ENCODE measurements at regions not wholly inside any gene's neighbourhood (a gene's known extent, or its start where the extent isn't known, plus 50 kb on each side); places are given as distances from the start of the nearest gene placed in this dataset.

DNA sequence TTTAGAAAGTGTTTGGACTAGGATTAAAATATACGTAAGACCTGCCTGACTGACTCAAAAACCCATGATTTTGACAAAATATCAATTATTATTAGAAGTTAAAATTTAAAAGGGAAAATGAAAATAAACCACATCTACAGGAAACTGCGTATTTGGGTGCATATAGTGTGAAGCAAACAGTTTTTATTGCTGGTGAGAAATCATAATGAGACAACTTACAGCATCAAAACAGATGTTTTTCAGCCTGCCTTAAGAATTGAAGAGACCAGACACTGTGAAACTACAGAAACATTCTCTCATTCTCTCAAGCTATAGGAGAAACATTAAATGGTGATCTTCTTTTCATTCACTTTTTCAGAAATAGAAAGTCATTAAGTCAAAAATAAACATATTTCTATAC lies 62.9 kb downstream of the RAD51AP2 start:
- no peak for TF ChIP-seq CTCF (IDR thresholded peaks at IDR 0.05; ENCODE audit: low read depth, low read length)
- no peak for TF ChIP-seq EZH2phosphoT487 (IDR thresholded peaks at IDR 0.05; ENCODE audit: low read depth)
